Left colon (tissue), 2 donors: ENCODE measurements at regions not wholly inside any gene's neighbourhood (a gene's known extent, or its start where the extent isn't known, plus 50 kb on each side); places are given as distances from the start of the nearest gene placed in this dataset.
A peak's percentile ranks its signal among the peaks of the same experiment; 100 is the strongest.

Experiments
- ATAC-seq: fragments of 200-7000 bp; cut with Tn5 transposase; one replicate; pipeline ENCODE4 v1.9.1; 2020; ENCODE audit warnings: mild to moderate bottlenecking, moderate library complexity
- DNase-seq, 2 donors: peaks; one replicate each; pipeline ENCODE4 v3.0.0-alpha.2; 2020
- intact Hi-C, 2 donors: fragments of 100-400 bp; cut with DNase I in 1 of 2; cut with micrococcal nuclease in 1 of 2; formaldehyde crosslinking; loops; one replicate each; pipeline versions ENCODE4 v1.11.2 to v1.14.0; 2022; cut with DNase I, micrococcal nuclease
- donor health status: DM: no; HTN: no; CAD: no.
- donor health status: DM: yes; HTN: yes; CAD: no.

DNA sequence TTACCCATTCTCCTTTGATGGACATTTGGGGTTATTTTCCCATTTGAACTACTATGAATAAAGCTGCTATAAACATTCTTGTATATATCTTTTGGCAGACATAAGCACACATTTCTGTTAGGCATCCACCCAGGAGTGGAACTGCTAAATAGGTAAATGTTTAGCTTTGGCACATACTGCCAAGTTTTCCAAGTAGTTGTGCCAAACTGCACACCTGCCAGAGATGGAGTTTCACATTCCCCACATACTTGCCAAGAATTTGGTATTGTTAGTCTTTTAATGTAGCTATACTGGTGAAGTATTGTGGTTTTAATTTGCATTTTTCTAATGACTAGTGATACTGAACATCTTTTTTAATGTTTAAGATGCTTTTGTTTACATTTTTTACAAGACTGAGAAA lies 201.0 kb downstream of the GXYLT1 start:
- DNase-seq (no peak), ATAC-seq (no peak)
- intact Hi-C loops: no loop called here

DNA sequence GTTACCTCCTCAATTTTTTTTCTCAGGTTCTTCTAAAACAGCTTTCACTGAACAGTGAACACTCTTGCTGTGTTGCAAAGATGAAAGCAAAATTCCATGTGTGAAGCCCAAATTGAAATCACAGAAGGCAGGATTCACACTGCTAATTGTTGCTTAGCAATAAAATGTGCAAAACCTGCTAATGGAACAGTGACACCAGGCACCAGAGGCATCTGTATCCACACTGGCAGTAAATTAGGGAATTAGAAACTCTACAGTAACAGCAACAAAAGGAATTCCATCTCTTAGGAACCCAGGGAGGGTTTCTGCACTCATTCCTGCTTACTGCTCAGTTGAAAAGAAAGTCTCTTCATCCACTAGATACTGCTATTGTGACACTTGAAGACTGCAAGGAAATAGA lies 202.3 kb downstream of the GXYLT1 start:
- ATAC-seq: no peak
- intact Hi-C loops: no loop called here
- no peak for DNase-seq

DNA sequence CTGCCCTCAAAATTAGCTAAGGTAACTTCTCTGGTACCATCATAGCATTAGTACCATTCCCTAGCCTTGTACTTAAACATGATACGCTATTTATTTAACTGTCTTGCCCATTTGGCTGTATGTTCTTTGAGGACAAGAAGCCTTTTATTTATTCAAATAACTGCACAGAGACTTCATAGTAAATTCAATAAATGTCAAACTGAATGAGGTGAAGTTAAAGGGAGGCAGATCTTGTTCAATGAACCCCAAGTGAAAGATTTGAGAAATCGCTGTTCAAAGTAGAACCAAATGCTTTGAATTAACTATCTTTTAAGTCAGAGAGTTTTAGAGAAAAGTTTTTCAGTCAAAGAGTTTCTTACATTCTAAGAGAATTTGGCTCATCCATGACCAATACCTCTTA lies 203.6 kb downstream of the GXYLT1 start:
- DNase-seq (no peak), ATAC-seq (no peak)
- intact Hi-C loops: no loop called here

DNA sequence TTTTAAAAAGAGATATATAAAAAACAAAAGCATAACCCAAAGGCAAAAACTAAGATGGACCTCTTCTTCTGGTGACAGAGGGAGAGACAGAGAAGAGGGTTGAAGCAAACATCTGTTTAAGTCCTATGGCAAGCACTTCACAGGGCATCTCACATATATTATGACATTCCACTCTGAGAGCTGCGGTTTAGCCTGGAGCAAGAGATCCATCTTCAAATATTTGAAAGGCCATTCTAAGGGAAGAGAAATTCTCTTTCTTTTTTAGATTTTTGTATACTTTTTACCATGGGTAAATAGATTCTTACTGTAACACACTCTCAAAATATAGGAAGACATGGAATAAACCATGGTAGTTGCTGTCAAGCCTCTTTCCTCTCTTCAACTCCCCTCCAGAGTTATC lies 204.1 kb downstream of the GXYLT1 start:
- DNase-seq: no peak
- intact Hi-C loops: no loop called here
- ATAC-seq: no peak

DNA sequence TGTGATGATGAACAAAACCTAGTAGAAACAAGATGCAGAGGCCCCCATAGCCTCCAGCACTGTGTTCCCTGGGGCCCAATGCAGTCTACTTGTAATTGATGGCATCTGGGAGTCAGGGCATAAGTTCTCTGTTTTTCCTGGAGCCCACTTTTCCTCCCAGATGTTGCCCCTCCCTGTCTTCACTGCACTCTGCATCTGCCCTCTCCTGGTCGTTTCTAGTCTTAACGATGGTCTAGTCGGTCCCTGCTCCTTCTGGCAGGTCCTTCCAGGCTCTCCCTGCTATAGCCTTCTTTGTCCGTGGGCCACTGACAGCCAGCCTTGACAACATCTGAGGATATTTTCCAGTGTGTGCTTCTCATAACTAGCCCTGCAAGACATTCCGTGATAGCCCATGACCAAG lies 208.3 kb downstream of the GXYLT1 start:
- no peak for ATAC-seq
- intact Hi-C loops: no loop called here
- no peak for DNase-seq

DNA sequence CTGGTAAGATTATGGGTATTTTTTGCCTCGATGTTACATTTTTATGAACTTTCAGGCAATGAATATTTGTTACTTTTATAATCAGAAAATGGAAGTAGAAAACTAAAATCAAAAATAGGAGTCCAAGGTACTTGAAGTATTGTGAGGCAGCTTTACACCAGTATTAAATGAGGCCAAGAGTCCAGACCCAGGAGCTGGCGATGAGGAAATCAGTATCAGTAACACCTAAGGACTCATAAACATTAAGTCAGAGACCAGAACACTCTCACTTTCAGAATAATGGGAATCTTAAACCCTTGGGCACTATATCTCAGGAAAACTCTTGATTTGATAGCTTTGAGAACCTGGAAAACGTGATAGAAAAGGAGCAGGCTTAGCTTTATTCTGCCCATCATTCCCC lies 208.8 kb downstream of the GXYLT1 start:
- ATAC-seq (no peak), DNase-seq (no peak)
- intact Hi-C loops: no loop called here

DNA sequence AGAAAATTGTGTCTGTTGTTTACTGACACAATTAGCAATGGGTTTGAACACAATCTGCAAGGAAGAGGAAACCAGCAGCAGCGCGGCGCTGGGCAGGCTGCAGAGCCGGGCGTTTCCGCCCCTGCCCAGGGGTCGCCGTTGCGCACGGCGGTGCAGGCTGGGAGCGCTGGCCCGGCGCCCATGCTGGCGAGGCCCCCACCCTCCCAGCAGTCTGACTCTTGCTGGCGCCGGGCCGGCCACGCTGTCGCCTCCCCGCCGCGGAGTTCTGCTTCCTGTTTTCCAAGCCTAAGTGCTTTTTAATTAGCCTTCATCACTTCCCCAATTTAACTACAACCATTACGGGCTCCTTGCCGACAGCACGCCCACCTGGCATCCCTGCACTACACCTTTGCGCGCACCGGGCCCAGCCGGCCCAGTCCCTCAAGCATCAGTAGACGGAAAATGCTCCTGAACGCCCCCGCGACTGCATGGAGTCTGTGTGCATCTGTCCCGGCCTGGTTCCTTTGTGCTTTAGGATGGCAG lies 212.1 kb downstream of the GXYLT1 start:
- peak; percentile 73 for ATAC-seq
- intact Hi-C loops: no loop called here
- peak; percentile 26 to 46 for DNase-seq

DNA sequence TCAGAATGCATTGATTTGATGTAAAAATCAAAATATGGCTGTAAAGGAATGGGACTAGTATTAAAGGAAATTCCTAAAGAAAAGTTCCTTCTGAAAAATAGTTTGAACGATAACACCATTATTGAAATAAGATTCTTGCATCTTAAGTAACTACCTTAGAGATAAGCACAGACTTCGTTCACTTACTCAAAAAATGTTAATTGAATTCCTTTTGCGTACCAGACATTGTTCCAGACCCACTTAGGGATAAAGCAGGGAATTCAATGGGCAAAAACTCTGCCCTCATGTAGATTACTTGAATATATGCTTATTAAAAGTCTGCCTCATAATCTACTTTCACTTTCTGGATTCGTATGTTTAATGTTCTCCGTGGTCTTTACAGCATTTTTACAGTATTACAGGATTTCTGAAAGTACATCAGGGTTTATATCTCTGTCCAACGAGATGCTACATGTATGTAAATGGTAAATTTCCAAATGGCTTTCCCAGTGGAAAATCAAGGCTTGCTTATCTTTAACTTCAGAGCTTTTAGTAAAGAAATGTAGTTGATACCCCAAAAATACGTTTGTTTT lies 213.7 kb downstream of the GXYLT1 start:
- no peak for ATAC-seq
- intact Hi-C loops: no loop called here
- no peak for DNase-seq

DNA sequence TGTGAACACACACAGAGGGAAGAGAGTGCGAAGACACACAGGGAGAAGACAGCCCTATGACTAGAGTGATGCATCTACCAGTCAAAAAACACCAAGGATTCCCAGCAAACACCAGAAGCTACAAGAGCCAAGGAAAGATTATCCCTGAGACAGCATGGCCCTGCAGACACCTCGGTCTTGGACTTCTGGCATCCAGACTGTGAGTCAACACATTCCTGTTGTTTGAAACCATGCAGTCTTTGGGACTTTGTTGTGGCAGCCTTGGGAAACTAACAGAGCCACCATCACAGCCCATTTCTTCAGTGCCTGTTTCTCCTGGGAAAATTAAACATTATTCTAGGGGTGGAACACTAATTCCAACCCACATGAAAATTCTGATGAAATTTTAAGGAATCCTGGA lies 220.6 kb downstream of the GXYLT1 start:
- intact Hi-C loops: no loop called here
- DNase-seq (no peak), ATAC-seq (no peak)

DNA sequence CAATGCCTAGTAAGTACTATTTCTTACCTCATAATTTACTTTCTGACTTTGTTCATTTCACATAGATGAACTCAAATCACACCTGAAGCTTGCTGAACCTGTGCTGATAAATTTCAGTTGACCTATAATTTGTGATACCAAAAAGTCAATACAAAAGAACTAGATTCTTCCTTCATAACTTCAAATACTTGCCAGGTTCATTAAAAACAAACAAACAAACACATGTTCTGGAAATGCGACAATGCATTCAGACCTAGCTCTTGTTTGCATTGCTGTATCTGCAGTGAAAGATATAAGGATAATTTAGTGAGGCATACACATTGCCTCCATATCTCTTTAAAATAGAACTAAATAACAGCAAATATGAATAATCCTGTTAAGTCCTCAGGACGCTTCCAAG lies 221.3 kb downstream of the GXYLT1 start:
- no peak for DNase-seq
- intact Hi-C loops: no loop called here

DNA sequence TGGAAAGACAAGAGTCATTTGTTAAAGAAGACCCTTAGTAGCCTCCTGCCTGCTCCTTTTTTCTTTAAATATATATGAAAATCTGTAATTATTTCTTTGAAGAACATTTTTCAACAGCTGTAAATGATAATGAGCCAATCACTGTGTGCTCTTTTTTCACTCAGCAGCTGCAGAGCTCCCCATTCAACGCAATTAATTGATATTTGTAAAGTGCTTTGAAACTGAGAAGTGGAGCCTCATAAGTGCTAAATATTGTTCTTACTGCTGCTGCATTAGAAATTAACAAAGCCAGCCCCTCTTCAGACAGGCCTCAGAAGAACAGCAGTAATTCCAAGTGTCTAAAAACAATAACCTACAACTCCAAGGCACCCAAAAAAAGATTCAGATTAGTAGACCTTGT lies 224.3 kb downstream of the GXYLT1 start:
- intact Hi-C loops: no loop called here
- no peak for ATAC-seq
- DNase-seq: no peak

More for the DNA sequence above, 221.3 kb downstream of the GXYLT1 start:
- no peak for ATAC-seq

DNA sequence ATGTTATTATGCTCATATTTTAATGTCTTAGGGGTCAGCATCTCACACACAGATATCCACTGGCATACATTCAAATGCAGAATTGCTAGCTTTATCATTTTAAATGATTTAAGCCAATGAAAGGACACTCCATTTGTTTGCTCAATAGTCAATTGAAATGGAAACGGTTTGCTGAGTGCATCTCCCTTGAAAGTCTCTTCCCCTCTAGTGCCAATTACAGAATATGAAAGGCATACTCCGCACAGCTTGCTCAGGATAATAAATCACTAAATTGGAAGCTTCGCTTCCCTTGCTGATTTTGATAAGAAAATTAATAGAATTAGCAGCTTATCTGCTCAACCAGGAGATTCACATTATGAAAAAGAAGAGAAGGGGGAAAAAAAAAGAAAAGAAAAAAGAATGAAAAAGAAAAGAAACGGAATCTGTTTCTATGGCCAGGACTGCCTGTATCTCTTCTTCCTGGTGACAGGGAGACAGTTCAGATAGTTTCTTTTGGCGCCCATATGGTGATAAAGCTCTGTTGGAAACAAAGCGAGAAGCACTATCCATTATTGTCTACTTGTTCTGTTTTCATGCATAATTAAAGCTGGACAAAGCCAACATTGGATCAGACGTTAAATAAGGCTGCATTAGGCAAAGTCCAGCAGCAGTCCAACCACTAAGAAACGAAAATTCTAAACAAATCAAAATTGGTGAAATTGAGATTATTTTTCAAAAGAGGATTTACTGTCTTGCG lies 225.0 kb downstream of the GXYLT1 start:
- intact Hi-C loops: no loop called here
- no peak for ATAC-seq
- no peak for DNase-seq

DNA sequence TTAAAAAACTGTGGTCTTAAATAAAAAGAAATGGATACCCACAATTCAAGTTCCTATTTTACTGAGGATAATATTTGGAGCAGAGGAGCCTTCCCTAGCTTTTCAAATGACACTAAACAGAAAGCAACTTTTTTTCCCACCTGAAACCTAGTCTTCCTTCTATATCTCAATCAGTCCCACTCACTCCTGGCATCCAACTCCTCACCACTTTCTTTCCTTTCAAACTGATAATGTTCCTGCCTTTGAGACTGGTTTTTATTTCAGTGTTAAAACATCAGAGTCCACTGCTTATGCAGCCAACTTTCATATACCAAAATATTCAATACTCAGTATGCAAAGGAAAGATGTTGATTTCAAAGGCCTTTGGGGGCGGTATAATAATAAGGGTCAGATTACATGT lies 225.6 kb downstream of the GXYLT1 start:
- intact Hi-C loops: no loop called here
- no peak for ATAC-seq
- DNase-seq: no peak

DNA sequence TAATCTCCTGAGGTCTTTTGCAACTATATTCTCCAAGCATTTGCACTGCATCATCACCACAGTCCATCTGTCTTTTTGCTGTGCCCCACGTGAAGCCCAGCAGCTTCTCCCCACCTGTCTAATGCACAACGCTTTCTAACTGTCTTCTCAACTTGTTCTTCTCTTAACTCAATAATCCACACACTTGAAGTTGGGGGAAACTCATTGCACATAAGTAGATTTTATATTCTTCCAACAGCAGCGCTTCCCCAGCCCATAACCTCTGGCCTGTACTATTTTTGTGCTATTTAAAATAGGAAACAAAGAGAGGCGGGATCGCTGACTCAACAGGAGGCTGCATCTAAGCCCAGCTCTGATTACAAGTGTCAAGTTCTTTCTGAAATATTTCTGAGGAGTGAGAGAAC lies 226.7 kb downstream of the GXYLT1 start:
- DNase-seq (no peak), ATAC-seq (no peak)
- intact Hi-C loops: no loop called here

DNA sequence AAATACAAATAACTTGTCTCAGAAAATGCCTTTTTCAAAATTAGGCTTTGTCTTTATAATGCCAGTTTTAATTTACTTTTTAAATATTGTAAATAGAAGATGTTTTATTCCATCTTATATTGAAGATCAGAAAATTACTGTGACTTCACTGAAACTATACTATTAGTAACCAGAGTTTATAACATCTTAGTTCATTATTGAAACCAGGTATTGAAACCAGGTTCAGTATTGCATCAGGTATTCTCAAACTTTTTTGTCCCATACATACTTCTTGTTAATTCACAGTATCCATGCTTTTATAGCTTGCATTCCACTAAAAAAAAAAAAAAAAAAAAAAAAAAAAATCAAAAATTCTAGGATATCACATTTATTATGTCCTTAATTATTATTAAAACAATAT lies 227.5 kb downstream of the GXYLT1 start:
- ATAC-seq (no peak), DNase-seq (no peak)
- intact Hi-C loops: no loop called here

DNA sequence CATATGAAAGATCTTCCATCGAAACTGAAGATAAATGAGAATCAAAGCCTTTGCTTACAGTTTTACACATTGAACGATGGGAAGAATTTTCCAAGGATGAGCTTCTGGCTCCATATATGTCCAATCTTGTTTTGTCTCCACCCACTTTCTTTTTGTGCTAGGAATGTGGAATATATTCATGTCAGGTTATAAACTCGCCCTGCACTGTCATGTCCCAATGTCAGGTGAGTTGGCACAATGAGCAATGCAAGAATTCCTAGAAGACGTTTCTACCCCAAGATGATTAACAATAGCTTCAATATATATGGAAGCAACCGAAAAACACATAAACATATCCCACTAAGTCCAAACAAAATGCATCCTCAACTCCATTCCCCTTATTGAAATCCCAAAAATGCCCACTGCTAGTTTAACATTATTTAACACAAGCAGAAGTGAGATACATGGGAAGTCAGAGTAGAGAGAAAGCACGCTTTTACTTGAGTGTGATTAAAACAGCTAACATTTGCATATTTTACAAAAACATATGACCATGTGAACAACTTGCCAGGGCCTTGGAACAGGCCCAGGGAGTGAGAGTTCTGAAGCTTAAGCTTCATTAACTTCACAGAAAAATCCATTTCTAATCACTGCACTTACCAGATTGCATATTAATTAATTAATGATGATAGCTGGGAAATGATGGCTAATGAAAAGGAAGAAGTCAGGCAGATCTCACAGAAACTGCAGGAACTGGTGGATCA lies 233.9 kb downstream of the GXYLT1 start:
- DNase-seq (no peak), ATAC-seq (no peak)
- intact Hi-C loops: no loop called here

DNA sequence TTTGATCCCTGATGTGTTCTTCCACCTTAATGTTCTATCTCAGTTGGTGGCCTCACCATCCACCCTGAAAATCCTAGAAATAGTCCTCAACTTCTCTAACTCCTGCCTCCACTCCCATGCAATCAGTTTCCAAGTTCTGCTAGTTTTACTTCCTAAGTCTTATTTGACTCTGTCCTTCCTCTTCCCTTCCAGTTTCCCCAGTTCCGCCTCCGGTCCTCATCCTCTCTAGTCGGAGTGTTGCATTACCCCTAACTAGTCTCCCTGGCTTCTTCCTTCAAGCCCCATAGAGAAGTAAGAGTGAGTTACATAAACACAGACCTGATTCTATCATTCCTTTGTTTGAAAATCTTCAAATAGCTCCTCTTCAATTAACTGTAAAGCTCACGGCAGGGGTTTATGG lies 236.5 kb downstream of the GXYLT1 start:
- intact Hi-C loops: no loop called here
- ATAC-seq (no peak), DNase-seq (no peak)

DNA sequence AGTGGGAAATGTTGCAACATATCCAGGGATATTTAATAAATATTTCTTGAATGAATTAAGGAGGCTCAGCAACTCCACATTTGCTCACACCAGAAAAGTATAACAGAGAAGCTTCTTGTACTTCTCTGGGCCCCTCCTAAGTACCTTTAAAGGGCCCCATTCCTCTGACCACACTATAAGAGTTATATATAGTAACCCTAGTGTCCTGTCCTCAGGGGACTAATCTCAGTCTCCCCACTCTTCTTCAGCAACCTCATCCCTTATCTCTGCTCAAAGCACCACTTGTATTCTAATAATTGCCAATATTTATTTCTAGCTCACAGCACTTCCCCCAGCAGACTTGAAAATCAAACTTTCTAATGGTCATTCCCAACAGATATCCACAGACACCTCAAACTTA lies 237.1 kb downstream of the GXYLT1 start:
- intact Hi-C loops: no loop called here
- no peak for ATAC-seq
- DNase-seq: no peak

DNA sequence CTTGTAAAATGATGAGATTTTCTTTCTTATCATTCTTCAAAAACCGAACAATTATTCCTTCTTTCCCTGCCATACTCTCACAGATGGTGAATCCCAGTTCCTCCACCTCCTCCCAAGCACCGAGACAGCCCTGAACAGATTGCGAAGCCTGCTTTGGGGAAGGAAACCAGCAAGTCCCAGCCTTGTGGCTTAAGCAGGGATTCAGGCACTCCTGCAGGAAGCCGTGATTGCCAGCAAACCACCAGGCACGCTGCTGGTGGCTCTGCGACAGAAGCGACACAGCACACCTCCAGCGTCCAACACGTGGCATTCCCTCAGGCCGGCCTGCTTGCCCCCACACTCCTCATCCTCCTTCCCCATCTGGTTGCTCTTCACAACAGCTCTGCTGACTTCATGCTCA lies 237.7 kb downstream of the GXYLT1 start:
- intact Hi-C loops: no loop called here

DNA sequence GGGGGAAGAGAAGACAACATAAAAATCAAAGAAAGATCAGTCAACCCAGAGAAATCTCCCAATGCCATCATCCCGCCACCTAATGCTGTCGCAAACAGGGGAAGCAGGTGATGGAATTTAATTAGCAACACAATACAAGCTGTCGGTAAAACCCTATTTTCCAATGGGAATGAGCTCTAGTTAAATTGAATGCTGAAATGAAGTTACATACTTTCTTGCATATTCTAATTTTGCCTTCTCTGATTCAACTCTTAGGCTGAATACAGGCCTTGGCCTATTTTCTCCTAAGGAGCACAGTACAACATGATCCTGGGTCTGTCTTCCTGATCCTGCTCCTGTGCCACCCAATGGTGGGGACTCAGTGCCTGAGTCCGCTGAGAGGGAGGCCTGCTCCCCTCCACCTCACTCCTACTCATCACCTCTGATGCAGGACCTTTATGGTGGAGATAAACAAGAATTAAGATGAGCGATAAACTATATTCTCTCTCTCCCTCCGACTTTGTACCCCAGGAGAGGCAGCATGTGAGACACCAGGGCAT lies 238.8 kb downstream of the GXYLT1 start:
- intact Hi-C loops: no loop called here
- ATAC-seq: no peak
- DNase-seq: no peak

More for the DNA sequence above, 237.7 kb downstream of the GXYLT1 start:
- DNase-seq: no peak
- ATAC-seq: no peak
